Neural crest cell (in vitro differentiated cells): ENCODE measurements at regions not wholly inside any gene's neighbourhood (a gene's known extent, or its start where the extent isn't known, plus 50 kb on each side); places are given as distances from the start of the nearest gene placed in this dataset.

ENCODE experiments used
- DNase-seq: peaks from one replicate; pipeline ENCODE4 v3.0.0; 2021; ENCODE audit warnings: low read depth, mixed read lengths, low spot score
- H3K27ac Mint-ChIP-seq: one replicate; pipeline ENCODE4 v1.8.0; 2021; ENCODE audit warnings: mild to moderate bottlenecking, mixed read lengths; ENCODE audit not compliant: unreplicated experiment
- H3K27me3 Mint-ChIP-seq: 2 replicates; pipeline ENCODE4 v1.8.0; 2021; ENCODE audit warnings: low read depth, mild to moderate bottlenecking, mixed read lengths
- H3K36me3 Mint-ChIP-seq: 2 replicates; pipeline ENCODE4 v1.8.0; 2021; ENCODE audit warnings: low read depth, mild to moderate bottlenecking, mixed read lengths
- H3K4me1 Mint-ChIP-seq: 2 replicates; pipeline ENCODE4 v1.8.0; 2021; ENCODE audit warnings: mixed read lengths
- H3K4me3 Mint-ChIP-seq: one replicate; pipeline ENCODE4 v1.8.0; 2021; ENCODE audit warnings: mild to moderate bottlenecking, mixed read lengths
- H3K9me3 Mint-ChIP-seq: 2 replicates; pipeline ENCODE4 v1.8.0; 2021; ENCODE audit warnings: mixed read lengths
- TF ChIP-seq, protein P1 (sequence below): fragments of 200-600 bp; sonication (generic); conservative IDR thresholded peaks from 2 replicates; pipeline ENCODE4 v1.5.0; 2021; ENCODE audit warnings: antibody characterized with exemption, mild to moderate bottlenecking

- Mint-ChIP-seq H3K36me3 (no peaks in the 10 kb centered on the region), H3K27ac (no peak overlapping the region), H3K9me3 (peaks cover 3% of the 10 kb centered on the region), H3K4me1 (no peaks in the 10 kb centered on the region), H3K27me3 (no peaks in the 10 kb centered on the region), H3K4me3 (no peak overlapping the region)
- DNase-seq = no peak
- TF ChIP-seq, protein P1, sequence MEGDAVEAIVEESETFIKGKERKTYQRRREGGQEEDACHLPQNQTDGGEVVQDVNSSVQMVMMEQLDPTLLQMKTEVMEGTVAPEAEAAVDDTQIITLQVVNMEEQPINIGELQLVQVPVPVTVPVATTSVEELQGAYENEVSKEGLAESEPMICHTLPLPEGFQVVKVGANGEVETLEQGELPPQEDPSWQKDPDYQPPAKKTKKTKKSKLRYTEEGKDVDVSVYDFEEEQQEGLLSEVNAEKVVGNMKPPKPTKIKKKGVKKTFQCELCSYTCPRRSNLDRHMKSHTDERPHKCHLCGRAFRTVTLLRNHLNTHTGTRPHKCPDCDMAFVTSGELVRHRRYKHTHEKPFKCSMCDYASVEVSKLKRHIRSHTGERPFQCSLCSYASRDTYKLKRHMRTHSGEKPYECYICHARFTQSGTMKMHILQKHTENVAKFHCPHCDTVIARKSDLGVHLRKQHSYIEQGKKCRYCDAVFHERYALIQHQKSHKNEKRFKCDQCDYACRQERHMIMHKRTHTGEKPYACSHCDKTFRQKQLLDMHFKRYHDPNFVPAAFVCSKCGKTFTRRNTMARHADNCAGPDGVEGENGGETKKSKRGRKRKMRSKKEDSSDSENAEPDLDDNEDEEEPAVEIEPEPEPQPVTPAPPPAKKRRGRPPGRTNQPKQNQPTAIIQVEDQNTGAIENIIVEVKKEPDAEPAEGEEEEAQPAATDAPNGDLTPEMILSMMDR = no peak
These were observed 52.2 kb upstream of the C10orf90 start for GRCh38 chr10:126722726-126723125.

- Mint-ChIP-seq H3K27ac (no peak overlapping the region), H3K9me3 (peaks cover 5% of the 10 kb centered on the region), H3K27me3 (no peaks in the 10 kb centered on the region), H3K4me1 (no peaks in the 10 kb centered on the region), H3K4me3 (no peak overlapping the region), H3K36me3 (no peaks in the 10 kb centered on the region)
- DNase-seq = no peak
- TF ChIP-seq, protein P1 = no peak
These were observed 52.7 kb upstream of the C10orf90 start for GRCh38 chr10:126723226-126723625.

DNA sequence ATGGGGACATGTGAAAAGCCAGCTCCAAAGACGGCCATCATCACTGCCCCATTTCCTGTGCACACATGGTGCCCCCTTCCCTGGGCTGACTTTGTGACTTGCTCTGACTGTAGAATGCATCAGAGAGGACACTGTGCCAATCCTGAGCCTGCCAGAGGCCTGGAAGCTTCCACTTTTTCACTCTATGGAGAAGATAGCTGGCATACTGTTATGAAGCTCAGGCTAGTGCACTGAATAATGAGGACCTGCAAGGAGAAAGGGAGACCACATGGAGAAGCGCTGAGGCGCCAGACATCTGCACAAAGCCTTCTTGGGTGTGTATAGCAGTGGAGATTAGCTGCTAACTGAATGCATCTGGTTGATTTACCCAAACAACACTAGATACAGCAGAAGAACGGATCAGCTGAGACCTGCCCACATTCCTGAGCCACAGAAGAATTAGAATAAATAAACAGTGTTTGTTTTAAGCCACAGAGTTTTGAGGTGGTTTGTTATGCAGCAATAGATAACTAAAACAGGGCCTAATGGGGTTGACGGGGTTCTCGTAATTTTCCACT lies 58.9 kb upstream of the C10orf90 start:
- peaks cover 4% of the 10 kb centered on the region for H3K9me3 Mint-ChIP-seq
- no peak for DNase-seq
- H3K27me3 Mint-ChIP-seq = no peaks in the 10 kb centered on the region
- H3K36me3 Mint-ChIP-seq = no peaks in the 10 kb centered on the region
- no peak overlapping the region for H3K4me3 Mint-ChIP-seq
- no peak overlapping the region for H3K27ac Mint-ChIP-seq
- H3K4me1 Mint-ChIP-seq = no peaks in the 10 kb centered on the region
- TF ChIP-seq, protein P1 = no peak

GRCh38 chr10:126730856-126731609 lies 60.5 kb upstream of the C10orf90 start:
- no peaks in the 10 kb centered on the region for H3K27me3 Mint-ChIP-seq
- H3K4me1 Mint-ChIP-seq = no peaks in the 10 kb centered on the region
- H3K27ac Mint-ChIP-seq = no peak overlapping the region
- TF ChIP-seq, protein P1 = no peak
- DNase-seq = no peak
- H3K4me3 Mint-ChIP-seq = no peak overlapping the region
- peaks cover 4% of the 10 kb centered on the region for H3K9me3 Mint-ChIP-seq
- no peaks in the 10 kb centered on the region for H3K36me3 Mint-ChIP-seq

- Mint-ChIP-seq H3K4me1 (no peaks in the 10 kb centered on the region), H3K4me3 (no peak overlapping the region), H3K36me3 (no peaks in the 10 kb centered on the region), H3K27ac (no peak overlapping the region), H3K9me3 (peaks cover 4% of the 10 kb centered on the region), H3K27me3 (no peaks in the 10 kb centered on the region)
- no peak for DNase-seq
- TF ChIP-seq, protein P1 = no peak
These were observed 61.1 kb upstream of the C10orf90 start for GRCh38 chr10:126731610-126731990.
